ELF-1 (cell line): ENCODE measurements at regions not wholly inside any gene's neighbourhood (a gene's known extent, or its start where the extent isn't known, plus 50 kb on each side); places are given as distances from the start of the nearest gene placed in this dataset.
A peak's percentile ranks its signal among the peaks of the same experiment; 100 is the strongest.

Experiments
- DNase-seq: peaks from one replicate; pipeline ENCODE4 v3.0.0-alpha.2; 2016; ENCODE audit warnings: low read depth, low spot score

GRCh38 chr11:134750619-134751018 lies 338.6 kb upstream of the B3GAT1 start:
- DNase-seq: no peak

- peak; percentile 54 for DNase-seq
Observed at GRCh38 chr11:134749040-134749839, 337.2 kb upstream of the B3GAT1 start.

- no peak for DNase-seq
Observed at GRCh38 chr11:134746609-134747008, 334.6 kb upstream of the B3GAT1 start.

GRCh38 chr11:134745456-134745855 lies 333.4 kb upstream of the B3GAT1 start:
- no peak for DNase-seq

- no peak for DNase-seq
Observed at GRCh38 chr11:134743820-134744195, 331.8 kb upstream of the B3GAT1 start.

GRCh38 chr11:134742956-134743819 lies 331.1 kb upstream of the B3GAT1 start:
- DNase-seq: no peak

- no peak for DNase-seq
Observed at GRCh38 chr11:134742224-134742612, 330.2 kb upstream of the B3GAT1 start.

GRCh38 chr11:134741453-134742223 lies 329.6 kb upstream of the B3GAT1 start:
- DNase-seq: no peak

GRCh38 chr11:134740590-134741261 lies 328.7 kb upstream of the B3GAT1 start:
- no peak for DNase-seq

- DNase-seq: no peak
Observed at GRCh38 chr11:134739136-134739535, 327.1 kb upstream of the B3GAT1 start.

- DNase-seq: no peak
Observed at GRCh38 chr11:134738581-134738980, 326.5 kb upstream of the B3GAT1 start.

- no peak for DNase-seq
Observed at GRCh38 chr11:134737563-134738510, 325.8 kb upstream of the B3GAT1 start.

- DNase-seq: no peak
Observed at GRCh38 chr11:134736251-134736947, 324.4 kb upstream of the B3GAT1 start.

- no peak for DNase-seq
Observed at GRCh38 chr11:134734894-134735293, 322.9 kb upstream of the B3GAT1 start.

GRCh38 chr11:134734141-134734845 lies 322.3 kb upstream of the B3GAT1 start:
- DNase-seq: no peak

- no peak for DNase-seq
Observed at GRCh38 chr11:134733646-134734045, 321.6 kb upstream of the B3GAT1 start.

GRCh38 chr11:134731213-134731961 lies 319.3 kb upstream of the B3GAT1 start:
- DNase-seq: peak; percentile 76

- DNase-seq: no peak
Observed at GRCh38 chr11:134730561-134731212, 318.6 kb upstream of the B3GAT1 start.
